GM11168 (cell line): ENCODE measurements at regions not wholly inside any gene's neighbourhood (a gene's known extent, or its start where the extent isn't known, plus 50 kb on each side); places are given as distances from the start of the nearest gene placed in this dataset.

Experiments used
- in situ Hi-C: fragments of 300-500 bp; cut with MboI; formaldehyde crosslinking; loops from one replicate; pipeline ENCODE4 v1.12.0; 2022; ENCODE audit warnings: low sequenced_read_pairs; ENCODE audit not compliant: unreplicated experiment

DNA sequence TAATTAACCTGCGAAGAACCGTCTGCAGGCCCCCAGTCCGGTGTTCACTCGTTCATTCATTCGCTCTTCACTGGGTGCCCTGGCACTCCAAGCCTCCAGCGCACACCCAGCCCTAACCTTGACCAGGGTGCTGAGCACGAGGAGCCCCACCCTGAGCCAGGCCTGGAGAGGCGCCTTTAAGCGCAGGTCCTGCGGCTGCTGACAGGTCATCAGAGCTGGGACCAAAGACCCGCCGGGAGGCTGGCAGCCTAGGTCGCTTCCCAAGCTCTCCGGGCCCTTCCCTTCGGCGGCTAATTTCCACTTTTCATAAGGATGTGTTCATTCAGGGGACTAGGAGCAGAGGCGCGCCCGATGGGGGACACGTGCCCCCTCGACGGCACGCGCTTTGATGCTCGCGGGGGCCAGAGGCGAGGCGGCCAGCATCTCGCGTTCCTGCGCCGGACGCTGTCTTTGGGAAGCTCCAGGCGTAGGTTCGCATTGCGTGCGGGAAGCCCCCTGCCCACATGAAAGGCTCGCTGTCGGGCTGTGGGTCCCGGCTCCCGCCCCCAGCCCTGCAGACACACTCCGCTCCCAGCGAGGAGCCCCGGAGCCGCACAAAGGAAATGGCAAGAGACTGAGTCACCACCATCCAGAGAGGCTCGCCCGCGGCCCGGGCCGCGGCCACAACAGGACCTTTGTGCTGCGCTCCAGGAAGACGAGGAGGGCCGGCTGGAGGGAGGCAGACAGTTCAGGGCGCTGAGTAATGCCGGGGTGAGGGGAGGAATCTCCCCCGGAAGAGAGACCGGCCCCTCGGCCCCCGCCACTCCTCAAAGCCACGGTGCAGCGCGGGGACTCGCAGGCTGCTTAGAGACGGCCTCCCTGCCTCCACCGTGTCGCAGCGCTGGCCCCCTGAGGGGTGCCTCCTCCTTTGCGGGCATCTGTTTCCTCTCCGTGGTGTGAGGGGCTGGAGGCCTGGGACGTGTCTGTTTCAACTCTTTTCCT is 266.4 kb upstream of the HES1 start:
- in situ Hi-C loops, result no loop called here

DNA sequence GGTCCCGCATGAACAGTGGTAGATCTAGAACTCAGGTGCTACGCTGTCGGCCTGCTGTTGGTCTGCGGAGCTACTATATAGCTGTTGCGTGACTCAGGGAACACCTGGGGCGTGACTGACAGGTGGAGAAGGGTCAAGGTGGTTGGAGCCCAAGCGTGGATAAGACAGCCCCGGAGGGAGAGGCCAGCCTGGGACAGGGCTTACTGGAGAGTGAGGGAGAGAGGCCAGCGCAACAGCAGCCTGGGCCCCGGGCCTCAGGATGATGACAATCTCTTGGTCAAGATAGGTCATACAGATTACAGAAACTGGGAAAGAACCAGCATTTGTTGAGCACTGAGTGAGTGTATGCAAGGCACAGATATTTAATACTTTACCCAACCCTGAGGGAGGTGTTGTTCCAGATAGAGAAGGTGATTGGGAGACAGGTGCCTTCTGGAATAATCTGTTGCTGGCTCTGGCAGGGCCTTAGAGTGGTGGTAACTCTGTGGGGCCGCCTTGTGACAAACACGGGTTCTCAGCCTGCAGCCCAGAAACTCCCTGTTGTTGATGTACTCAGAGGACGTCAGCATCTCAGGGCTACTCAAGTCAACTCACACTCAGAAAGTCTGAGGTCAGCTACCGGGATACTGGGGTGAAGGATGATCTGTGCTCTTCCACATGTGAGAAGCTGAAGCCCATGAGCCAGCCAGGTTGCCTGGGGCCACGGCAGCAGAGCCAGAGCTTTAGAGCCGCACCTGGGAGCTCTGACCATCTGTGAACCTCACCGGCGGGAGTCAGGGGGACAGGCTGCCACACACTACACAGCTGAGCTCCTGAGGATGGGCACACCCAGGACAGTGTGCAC is 265.4 kb upstream of the HES1 start:
- in situ Hi-C loops, result no loop called here

DNA sequence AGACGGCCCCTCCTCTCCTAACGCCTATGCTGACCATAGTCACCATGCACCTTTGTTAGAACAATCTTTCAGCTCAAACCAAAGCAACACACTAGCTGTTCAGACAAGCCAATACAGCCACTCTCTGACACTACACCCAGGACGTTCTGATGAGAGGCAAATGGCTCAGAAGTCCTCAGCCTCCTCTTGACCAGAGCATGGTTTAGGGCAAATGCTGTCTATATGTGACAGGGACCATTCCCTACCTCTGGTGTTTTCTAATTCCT is 264.8 kb upstream of the HES1 start:
- in situ Hi-C loops, result no loop called here

DNA sequence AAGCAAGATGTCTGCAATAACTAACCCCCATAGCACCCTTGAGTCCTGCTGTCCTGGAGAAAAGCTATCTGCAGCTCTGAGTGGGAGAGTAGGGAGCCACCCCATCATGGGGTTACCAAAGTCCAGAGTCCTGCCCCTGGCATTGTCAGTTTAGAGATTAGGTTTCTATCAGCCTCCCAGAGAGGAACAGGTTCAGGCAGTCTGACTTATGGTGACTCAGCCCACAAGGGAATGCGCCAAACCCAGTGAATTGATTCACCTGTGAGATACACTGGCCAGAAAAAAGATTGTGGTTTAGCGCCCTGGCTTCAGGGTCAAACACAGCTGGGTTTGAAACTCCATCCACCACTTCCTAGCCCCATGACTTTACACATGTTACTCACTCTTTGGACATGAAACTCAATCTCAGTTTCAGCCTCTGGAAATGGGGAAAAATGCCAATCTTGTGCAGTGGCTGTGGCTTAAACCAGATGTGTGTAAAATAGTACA is 263.6 kb upstream of the HES1 start:
- in situ Hi-C loops, result no loop called here

DNA sequence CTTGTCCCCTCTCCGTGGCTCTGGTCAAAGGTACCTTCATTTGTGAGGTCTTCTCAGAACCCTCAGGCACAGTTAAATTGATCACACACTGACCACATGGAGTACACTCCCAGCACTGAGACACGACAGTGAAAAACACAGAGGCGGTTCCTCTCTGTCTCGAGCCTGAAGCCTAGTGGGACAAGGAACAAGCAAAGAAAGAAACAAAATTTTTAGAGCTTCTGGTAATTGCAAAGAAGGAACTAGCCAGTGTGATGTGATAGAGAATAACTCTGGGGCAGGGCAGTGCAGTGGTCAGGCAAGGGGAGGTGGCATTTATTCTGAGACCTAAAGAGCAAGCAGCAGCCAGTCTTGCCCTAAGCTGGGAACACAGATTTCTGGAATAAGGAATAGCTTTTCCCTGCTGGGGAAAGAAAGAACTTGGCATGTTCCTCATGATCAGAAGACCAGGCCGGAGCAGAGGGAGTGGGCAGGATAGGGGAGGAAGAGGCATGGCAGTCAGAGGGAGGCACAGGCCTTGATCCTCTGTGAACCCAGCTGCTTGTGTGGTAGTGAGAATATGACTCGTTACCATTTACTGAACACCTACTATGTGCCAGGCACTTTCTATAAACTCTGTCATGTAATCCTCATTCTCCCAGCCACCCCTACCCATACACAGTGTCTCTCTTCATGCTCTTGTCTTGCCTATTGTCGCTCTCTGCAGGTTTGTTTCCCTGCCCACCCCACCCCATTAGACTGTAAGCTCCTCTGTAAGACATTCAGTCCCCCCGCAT is 262.3 kb upstream of the HES1 start:
- in situ Hi-C loops, result no loop called here

DNA sequence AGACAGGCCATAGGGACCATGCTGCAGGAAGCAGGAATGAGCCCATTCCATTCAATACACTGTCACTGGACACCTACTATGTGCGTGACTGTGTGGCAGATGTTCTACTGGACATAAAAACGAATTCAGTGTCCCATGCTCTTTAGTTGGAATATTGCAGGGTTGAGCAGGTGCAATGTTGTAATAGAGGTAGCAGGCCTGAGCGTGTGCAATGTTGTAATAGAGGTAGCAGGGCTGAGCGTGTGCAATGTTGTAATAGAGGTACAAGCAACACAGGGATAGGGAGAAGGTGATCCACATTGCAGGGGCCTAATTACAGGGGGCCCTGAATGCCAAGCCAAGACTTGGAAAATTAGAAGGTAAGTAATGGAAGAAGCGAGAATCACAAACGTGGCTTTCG is 261.4 kb upstream of the HES1 start:
- in situ Hi-C loops, result no loop called here

DNA sequence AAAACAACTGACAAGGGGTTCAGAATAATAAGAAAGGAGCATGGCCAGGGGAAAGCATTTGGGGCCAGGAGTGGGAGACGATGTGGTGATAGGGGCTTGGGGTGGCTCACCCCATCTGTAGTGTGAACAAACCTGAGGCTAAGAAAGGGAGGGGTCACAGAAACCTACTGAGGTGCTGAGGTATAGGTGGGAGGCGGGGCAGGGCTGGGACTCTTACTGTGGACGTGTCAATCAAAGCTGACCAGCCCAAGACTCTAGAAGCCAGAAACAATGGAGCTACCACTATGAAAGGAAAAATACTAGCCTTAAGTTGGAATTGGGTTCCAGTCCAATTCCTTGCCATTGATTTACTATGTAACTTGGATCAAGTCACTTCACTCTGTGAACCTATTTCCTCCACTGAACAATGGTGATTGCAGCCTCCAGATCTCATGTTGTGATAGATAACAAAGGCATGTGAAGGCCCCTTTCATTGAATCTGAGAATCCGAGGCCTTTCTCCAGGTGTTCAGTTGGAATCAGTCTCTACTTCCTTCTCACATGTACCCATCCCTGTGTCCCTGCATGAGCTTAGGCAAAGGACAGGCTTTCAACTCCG is 260.9 kb upstream of the HES1 start:
- in situ Hi-C loops, result no loop called here

DNA sequence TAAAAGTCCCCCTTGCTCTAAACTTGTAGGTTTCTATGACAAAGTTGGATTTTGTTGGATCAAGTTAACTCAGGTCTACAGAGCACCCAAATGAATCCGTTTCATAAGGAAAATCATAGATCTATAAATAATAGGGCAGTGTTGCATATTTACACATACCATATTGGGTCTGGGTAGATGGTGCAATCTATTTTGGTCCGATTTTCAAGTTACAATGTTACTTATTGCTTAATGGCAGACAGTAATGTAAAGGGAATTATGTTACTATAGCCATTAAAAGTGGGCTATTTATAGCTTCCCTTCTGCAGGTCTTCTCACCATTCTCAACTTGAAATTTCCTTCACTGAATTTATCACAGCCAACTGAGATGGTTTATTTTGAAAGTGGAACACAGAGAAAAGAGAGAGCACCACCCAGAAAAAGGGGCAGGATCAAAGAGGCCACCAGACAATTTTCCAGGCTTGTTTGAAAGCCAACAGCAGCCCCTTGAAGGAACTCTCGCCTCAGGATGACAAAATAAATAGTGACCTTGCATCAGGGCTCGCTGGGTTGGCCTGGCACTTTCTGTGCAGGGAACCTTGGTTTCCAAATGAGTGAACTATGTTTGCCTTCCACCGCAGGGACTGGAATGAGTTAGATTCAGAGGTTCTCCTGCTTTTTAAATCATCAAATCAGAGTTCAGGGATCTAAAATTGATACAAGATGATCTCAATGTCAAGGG is 260.2 kb upstream of the HES1 start:
- in situ Hi-C loops, result no loop called here

DNA sequence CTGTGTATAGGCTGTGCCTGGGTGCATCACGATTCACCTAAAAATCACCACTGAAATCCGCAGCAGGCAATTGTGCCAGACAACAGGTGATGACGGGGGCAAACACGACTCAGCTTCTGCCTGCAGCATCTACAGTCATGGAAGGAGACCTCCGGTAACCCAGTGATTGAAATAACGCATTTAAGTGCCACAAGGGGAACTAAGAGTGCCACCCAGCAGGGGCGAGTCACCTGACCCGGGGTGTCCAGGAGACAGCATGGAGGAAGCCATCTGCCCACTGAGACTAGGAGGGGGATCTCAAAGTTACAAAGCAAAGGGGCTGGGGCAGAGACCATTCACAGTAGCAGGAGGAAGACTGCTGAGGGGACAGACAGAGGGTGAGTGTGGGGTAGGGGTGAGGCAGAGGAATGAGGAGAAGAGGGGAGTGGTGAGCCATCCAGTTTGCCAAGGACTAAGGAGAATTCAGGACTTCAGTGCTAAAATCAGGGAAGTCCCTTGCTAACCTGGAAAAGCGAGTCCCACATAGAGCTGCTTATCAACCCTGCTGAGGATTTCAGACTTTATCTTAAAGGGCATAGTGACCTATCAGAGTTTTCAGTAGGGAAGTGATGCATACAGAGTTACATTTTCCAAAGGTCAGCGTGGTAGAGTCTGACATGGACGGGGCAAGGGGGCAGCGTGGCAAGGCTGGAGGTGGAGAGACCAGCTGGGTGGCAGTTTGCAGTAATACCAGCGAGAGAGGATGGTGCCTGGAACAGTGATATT is 256.7 kb upstream of the HES1 start:
- in situ Hi-C loops, result no loop called here

DNA sequence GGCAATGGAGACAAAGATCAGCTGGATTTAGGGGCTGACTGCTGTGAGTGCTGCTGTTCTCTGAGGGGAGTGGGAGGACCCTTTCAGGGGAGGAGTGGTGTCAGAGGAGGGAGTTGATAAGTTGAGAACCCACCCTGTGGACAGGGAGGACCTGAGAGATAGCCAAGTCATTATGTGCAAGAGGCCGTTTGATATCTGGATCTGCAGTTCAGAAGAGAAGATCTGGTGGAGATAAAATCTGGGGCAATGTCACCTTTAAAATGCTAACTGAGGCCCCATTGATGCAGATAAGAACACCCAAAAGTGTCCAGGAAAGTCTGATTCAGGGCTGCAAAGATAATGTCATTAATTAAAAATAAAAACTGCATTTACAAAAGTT is 256.1 kb upstream of the HES1 start:
- in situ Hi-C loops, result no loop called here

DNA sequence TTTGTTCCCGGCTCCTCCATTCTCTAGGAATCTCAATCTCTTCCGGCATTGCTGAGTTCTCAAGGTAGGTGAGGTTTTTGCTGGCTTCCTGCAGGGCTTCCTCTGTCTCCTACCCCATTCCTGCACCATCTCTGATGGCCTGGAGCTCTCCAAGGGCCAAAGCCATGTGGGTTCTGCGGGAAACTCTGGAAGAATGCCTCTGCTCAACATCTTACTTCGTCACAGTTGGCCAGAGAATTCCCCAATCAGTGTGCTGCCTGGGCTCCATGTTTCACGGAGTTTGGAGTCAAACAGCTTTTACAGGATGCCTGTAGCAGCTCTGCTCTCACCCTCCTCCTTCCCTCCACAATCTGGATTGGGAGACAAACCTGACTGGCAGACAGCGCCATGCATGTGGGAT is 253.9 kb upstream of the HES1 start:
- in situ Hi-C loops, result no loop called here

DNA sequence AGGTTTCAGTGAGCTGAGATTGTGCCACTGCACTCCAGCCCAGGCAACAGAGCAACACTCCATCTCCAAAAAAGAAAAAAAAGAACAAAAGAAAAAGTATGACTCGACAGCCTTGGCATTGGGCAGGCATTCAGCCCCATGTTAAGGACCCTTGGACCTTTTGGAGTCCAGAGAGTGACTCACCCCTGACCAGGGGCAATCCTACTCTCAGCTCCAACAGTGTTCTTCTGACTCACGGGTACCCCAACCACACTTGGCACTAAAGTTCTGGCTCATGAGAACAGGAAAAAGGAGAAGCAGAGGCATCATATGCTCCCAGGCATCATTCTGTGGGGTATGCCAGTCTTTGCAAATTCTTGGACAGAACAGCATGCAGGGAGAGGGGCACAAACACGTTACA is 252.4 kb upstream of the HES1 start:
- in situ Hi-C loops, result no loop called here

DNA sequence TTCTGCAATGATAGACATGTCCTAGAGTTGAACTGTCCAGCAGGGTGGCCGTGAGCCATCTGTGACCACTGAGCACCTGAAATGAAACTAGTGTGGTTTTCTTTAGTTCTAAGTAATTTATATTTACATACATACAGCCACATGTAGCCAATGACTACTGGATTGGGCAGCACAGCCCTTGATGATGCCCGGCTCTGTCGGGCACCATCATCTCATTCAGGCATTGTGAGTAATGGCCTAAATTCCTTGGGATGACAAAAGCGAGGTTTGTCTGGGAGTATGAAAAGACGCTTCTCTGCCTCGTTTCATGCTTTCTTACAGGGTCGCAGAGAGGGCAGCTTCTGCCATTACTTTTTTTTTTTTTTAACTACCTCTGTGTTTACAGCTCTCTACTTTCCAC is 251.9 kb upstream of the HES1 start:
- in situ Hi-C loops, result no loop called here

DNA sequence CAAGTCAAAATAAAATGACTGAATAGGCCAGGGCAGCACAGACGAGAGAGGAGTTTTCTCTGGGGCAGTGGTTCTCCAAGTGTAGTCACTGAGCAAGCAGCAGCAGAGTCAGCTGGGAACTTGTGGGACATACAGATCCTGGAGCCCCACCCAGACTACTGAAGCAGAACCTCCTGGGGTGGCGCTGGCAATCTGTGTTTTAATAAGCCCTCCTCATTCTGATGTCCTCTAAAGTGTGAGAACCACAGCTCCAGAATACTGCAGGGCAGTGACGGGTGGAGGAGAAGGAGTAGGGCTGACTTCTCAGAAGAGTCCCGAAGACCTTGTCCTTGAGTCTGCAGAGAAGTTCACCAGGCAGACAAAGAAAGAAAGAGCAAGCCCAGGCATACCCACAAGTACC is 251.3 kb upstream of the HES1 start:
- in situ Hi-C loops, result no loop called here

DNA sequence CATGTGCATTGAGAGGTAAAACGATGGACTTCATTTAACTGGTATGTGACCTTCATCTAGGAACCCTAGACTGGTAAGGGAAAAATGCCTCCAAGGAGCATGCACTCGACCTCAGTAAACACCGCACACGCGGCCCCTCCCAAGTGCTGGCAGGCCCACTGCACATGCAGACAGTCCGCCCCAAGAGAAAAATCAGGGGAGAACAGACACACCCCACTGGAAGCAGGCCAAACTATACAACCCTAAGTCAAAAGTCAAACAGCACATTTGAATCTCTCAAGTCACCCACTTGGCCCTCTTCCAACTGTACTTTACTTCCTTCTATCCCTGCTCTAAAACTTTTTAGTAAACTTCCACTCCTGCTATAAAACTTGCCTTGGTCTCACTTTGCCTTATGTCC is 250.1 kb upstream of the HES1 start:
- in situ Hi-C loops, result no loop called here

DNA sequence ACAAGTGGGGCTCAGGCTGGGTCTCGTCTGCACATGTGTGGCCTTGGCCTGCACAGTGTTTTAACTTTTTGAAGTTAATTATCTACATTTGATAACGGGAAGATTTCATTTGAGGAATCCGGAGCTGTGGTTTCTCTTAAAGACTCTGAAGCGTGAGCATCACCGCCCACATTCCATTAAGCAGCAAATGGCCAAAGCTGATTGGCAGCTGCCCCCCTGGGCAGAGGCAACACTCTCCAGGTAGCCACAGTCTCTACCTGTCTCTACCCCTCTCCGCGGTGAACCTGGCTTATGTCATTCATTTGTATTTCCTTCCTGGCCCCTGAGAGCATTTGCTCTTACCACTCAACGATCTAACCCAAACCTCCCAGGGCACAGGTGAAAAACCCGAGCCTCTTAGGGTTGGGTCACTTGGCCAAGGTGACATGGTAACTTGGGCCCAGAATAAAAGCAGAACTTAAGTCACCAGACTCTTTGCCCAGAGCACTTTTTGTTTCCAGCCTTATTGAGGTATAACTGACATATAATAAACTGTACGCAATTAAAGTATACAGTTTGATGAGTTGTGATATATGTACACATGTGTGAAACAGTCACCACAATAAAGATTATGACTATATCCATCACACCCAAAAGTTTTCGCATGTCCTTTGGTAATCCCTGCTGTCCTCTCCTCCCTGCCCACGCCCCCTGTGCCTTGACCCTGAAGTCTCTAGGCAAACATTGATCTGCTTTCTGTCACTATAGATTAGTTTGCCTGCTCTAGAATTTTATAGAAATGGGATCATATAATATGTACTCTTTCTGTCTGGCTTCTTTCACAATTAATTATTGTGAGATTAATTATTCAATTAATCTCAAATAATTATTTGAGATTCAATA is 245.7 kb upstream of the HES1 start:
- in situ Hi-C loops, result no loop called here

DNA sequence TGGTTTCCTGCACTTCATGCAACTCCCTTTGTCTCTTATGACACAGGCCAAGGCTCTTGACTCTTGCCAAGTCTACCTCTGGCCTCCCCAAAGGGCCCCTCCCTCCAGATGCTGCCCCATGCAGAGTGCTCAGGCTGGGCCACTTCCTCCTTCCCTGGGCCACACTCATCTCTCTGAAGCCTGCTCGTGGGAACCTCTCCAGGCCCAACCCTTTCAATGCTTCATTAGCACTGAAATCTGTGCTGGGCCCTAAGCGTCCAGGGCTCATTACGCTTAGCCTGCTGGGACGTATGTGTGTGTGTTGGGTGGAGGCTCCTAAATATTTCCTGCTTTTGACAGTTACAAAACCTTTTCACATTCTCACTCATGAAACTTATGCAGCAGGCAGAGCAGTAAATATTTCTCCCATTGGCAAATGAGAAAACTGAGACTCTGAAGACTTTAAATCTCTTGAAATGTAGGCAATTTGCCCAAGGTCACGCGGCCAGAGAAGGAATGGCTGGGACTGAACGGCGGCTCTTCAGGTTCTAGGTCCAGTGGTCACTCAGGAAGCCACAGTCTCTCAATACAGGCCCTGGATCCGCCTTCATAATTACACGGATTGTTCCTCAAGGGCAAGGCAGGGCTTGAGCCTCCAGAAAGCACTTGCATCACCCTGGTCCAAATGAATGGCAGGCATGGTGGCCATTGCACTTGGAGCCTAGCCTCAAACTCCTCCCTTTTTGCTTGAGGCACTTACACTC is 241.7 kb upstream of the HES1 start:
- in situ Hi-C loops, result no loop called here
